ENCODE measurements at regions not wholly inside any gene's neighbourhood (a gene's known extent, or its start where the extent isn't known, plus 50 kb on each side); places are given as distances from the start of the nearest gene placed in this dataset.

- Histone ChIP-seq H3K27me3 (ENCODE audit: control insufficient read depth, insufficient read depth, low read length) (no peaks in the 10 kb centered on the region), H3K9me3 (replicated peaks; ENCODE audit: control insufficient read depth, low read depth, low read length) (peaks cover 2% of the 10 kb centered on the region), H3K4me3 (ENCODE audit: low read length) (no peak overlapping the region), H3K36me3 (ENCODE audit: control insufficient read depth, insufficient read depth, low read length) (no peaks in the 10 kb centered on the region), H3K27ac (ENCODE audit: low read length) (no peak overlapping the region), H3K4me1 (ENCODE audit: control insufficient read depth, insufficient read depth, low read length) (no peaks in the 10 kb centered on the region)
- no peak for DNase-seq
- WGBS (ENCODE audit: insufficient coverage): no CpG with 5 or more reads among the region's 1 CpG
These were observed 79.0 kb upstream of the VSTM5 start for GRCh38 chr11:93929407-93929806.

- Histone ChIP-seq H3K4me3 (ENCODE audit: low read length) (no peak overlapping the region), H3K4me1 (ENCODE audit: control insufficient read depth, insufficient read depth, low read length) (no peaks in the 10 kb centered on the region), H3K36me3 (ENCODE audit: control insufficient read depth, insufficient read depth, low read length) (no peaks in the 10 kb centered on the region), H3K27me3 (ENCODE audit: control insufficient read depth, insufficient read depth, low read length) (no peaks in the 10 kb centered on the region), H3K9me3 (replicated peaks; ENCODE audit: control insufficient read depth, low read depth, low read length) (peaks cover 2% of the 10 kb centered on the region), H3K27ac (ENCODE audit: low read length) (no peak overlapping the region)
- no peak for DNase-seq
- no CpG with 5 or more reads among the region's 3 CpGs for WGBS (ENCODE audit: insufficient coverage)
These were observed 82.8 kb upstream of the VSTM5 start for GRCh38 chr11:93933230-93933629.

GRCh38 chr11:93935826-93936225, 85.3 kb upstream of the HEPHL1 start:
- Histone ChIP-seq H3K27me3 (ENCODE audit: control insufficient read depth, insufficient read depth, low read length) (no peaks in the 10 kb centered on the region), H3K36me3 (ENCODE audit: control insufficient read depth, insufficient read depth, low read length) (no peaks in the 10 kb centered on the region), H3K4me3 (ENCODE audit: low read length) (no peak overlapping the region), H3K9me3 (replicated peaks; ENCODE audit: control insufficient read depth, low read depth, low read length) (no peaks in the 10 kb centered on the region), H3K27ac (ENCODE audit: low read length) (no peak overlapping the region), H3K4me1 (ENCODE audit: control insufficient read depth, insufficient read depth, low read length) (no peaks in the 10 kb centered on the region)
- no peak for DNase-seq
- WGBS (ENCODE audit: insufficient coverage): 61% methylated on average over 3 of the region's 5 CpGs

- Histone ChIP-seq H3K4me1 (ENCODE audit: control insufficient read depth, insufficient read depth, low read length) (no peaks in the 10 kb centered on the region), H3K4me3 (ENCODE audit: low read length) (no peak overlapping the region), H3K27ac (ENCODE audit: low read length) (no peak overlapping the region), H3K36me3 (ENCODE audit: control insufficient read depth, insufficient read depth, low read length) (no peaks in the 10 kb centered on the region), H3K27me3 (ENCODE audit: control insufficient read depth, insufficient read depth, low read length) (no peaks in the 10 kb centered on the region), H3K9me3 (replicated peaks; ENCODE audit: control insufficient read depth, low read depth, low read length) (no peaks in the 10 kb centered on the region)
- peak; percentile 58 for DNase-seq
- 7% methylated on average over 2 of the region's 3 CpGs for WGBS (ENCODE audit: insufficient coverage)
These were observed 84.7 kb upstream of the HEPHL1 start for GRCh38 chr11:93936460-93936859.

- 25% methylated on average over 2 of the region's 5 CpGs for WGBS (ENCODE audit: insufficient coverage)
- Histone ChIP-seq H3K4me1 (ENCODE audit: control insufficient read depth, insufficient read depth, low read length) (no peaks in the 10 kb centered on the region), H3K36me3 (ENCODE audit: control insufficient read depth, insufficient read depth, low read length) (no peaks in the 10 kb centered on the region), H3K27me3 (ENCODE audit: control insufficient read depth, insufficient read depth, low read length) (no peaks in the 10 kb centered on the region), H3K9me3 (replicated peaks; ENCODE audit: control insufficient read depth, low read depth, low read length) (no peaks in the 10 kb centered on the region), H3K27ac (ENCODE audit: low read length) (no peak overlapping the region), H3K4me3 (ENCODE audit: low read length) (no peak overlapping the region)
- no peak for DNase-seq
These were observed 81.9 kb upstream of the HEPHL1 start for GRCh38 chr11:93939084-93939760.

- Histone ChIP-seq H3K9me3 (replicated peaks; ENCODE audit: control insufficient read depth, low read depth, low read length) (no peaks in the 10 kb centered on the region), H3K4me3 (ENCODE audit: low read length) (no peak overlapping the region), H3K27ac (ENCODE audit: low read length) (no peak overlapping the region), H3K27me3 (ENCODE audit: control insufficient read depth, insufficient read depth, low read length) (no peaks in the 10 kb centered on the region), H3K4me1 (ENCODE audit: control insufficient read depth, insufficient read depth, low read length) (no peaks in the 10 kb centered on the region), H3K36me3 (ENCODE audit: control insufficient read depth, insufficient read depth, low read length) (no peaks in the 10 kb centered on the region)
- no CpG with 5 or more reads among the region's 2 CpGs for whole genome bisulfite sequencing (ENCODE audit: insufficient coverage)
- no peak for DNase-seq
These were observed 80.8 kb upstream of the HEPHL1 start for GRCh38 chr11:93940395-93940794.

- DNase-seq: no peak
- WGBS (ENCODE audit: insufficient coverage): no CpG with 5 or more reads among the region's 2 CpGs
- no peak overlapping the region for H3K27ac ChIP-seq (ENCODE audit: low read length)
These were observed 79.0 kb upstream of the HEPHL1 start for GRCh38 chr11:93942176-93942575.

GRCh38 chr11:93945596-93945995, 75.6 kb upstream of the HEPHL1 start:
- Histone ChIP-seq H3K36me3 (ENCODE audit: control insufficient read depth, insufficient read depth, low read length) (no peaks in the 10 kb centered on the region), H3K27ac (ENCODE audit: low read length) (no peak overlapping the region), H3K4me1 (ENCODE audit: control insufficient read depth, insufficient read depth, low read length) (no peaks in the 10 kb centered on the region), H3K27me3 (ENCODE audit: control insufficient read depth, insufficient read depth, low read length) (no peaks in the 10 kb centered on the region), H3K9me3 (replicated peaks; ENCODE audit: control insufficient read depth, low read depth, low read length) (no peaks in the 10 kb centered on the region), H3K4me3 (ENCODE audit: low read length) (no peak overlapping the region)
- DNase-seq: no peak
- 80% methylated on average over 1 of the region's 2 CpGs for whole genome bisulfite sequencing (ENCODE audit: insufficient coverage)

More at GRCh38 chr11:93942176-93942575, 79.0 kb upstream of the HEPHL1 start:
- no peaks in the 10 kb centered on the region for H3K4me1 ChIP-seq (ENCODE audit: control insufficient read depth, insufficient read depth, low read length)
- H3K4me3 ChIP-seq (ENCODE audit: low read length): no peak overlapping the region
- no peaks in the 10 kb centered on the region for H3K36me3 ChIP-seq (ENCODE audit: control insufficient read depth, insufficient read depth, low read length)
- H3K9me3 ChIP-seq (replicated peaks; ENCODE audit: control insufficient read depth, low read depth, low read length): no peaks in the 10 kb centered on the region
- no peaks in the 10 kb centered on the region for H3K27me3 ChIP-seq (ENCODE audit: control insufficient read depth, insufficient read depth, low read length)

- no CpG with 5 or more reads among the region's 6 CpGs for WGBS (ENCODE audit: insufficient coverage)
- H3K36me3 ChIP-seq (ENCODE audit: control insufficient read depth, insufficient read depth, low read length): no peaks in the 10 kb centered on the region
- no peaks in the 10 kb centered on the region for H3K27me3 ChIP-seq (ENCODE audit: control insufficient read depth, insufficient read depth, low read length)
- no peaks in the 10 kb centered on the region for H3K9me3 ChIP-seq (replicated peaks; ENCODE audit: control insufficient read depth, low read depth, low read length)
- no peaks in the 10 kb centered on the region for H3K4me1 ChIP-seq (ENCODE audit: control insufficient read depth, insufficient read depth, low read length)
- H3K27ac ChIP-seq (ENCODE audit: low read length): no peak overlapping the region
- H3K4me3 ChIP-seq (ENCODE audit: low read length): no peak overlapping the region
- no peak for DNase-seq
These were observed 68.9 kb upstream of the HEPHL1 start for GRCh38 chr11:93952082-93952780.

- no peaks in the 10 kb centered on the region for H3K27me3 ChIP-seq (ENCODE audit: control insufficient read depth, insufficient read depth, low read length)
- H3K4me3 ChIP-seq (ENCODE audit: low read length): no peak overlapping the region
- peak; percentile 25 for DNase-seq
- no peaks in the 10 kb centered on the region for H3K9me3 ChIP-seq (replicated peaks; ENCODE audit: control insufficient read depth, low read depth, low read length)
- no peaks in the 10 kb centered on the region for H3K36me3 ChIP-seq (ENCODE audit: control insufficient read depth, insufficient read depth, low read length)
- no peaks in the 10 kb centered on the region for H3K4me1 ChIP-seq (ENCODE audit: control insufficient read depth, insufficient read depth, low read length)
- WGBS (ENCODE audit: insufficient coverage): 27% methylated on average over 2 of the region's 5 CpGs
- H3K27ac ChIP-seq (ENCODE audit: low read length): no peak overlapping the region
These were observed 63.7 kb upstream of the HEPHL1 start for GRCh38 chr11:93957397-93957952.

Data from muscle of leg (tissue), 3 donors.